HL-60 (cell line): ENCODE measurements at regions not wholly inside any gene's neighbourhood (a gene's known extent, or its start where the extent isn't known, plus 50 kb on each side); places are given as distances from the start of the nearest gene placed in this dataset.
"Not testable (repeated sequence)": the region's sequence is repeated elsewhere in the genome, so short reads cannot be mapped to it uniquely, and the experiment has no call there.

ENCODE experiments used
- DNase-seq, 2 experiments: peaks; one replicate each; pipeline ENCODE4 v3.0.0-alpha.2; 2010 to 2020; ENCODE audit warnings: low read depth in 1 of 2, low spot score in 1 of 2
- H3K27ac ChIP-seq: fragments of 250-450 bp; sonication (Bioruptor Pico); replicated peaks from 2 replicates; pipeline ENCODE4 v1.5.1; 2020; ENCODE audit warnings: mild to moderate bottlenecking, moderate library complexity
- H3K27me3 ChIP-seq: fragments of 250-450 bp; sonication (Bioruptor Pico); 2 replicates; pipeline ENCODE4 v1.5.1; 2021; ENCODE audit warnings: mild to moderate bottlenecking, moderate library complexity; ENCODE audit not compliant: insufficient read depth, poor library complexity, severe bottlenecking
- H3K4me3 ChIP-seq: replicated peaks from 2 replicates; pipeline ENCODE4 v1.5.1; 2011; ENCODE audit warnings: mild to moderate bottlenecking, control low read depth, low read length; ENCODE audit not compliant: insufficient read depth
- CTCF ChIP-seq: IDR thresholded peaks from one replicate; pipeline ENCODE4 v1.5.1; 2011; ENCODE audit warnings: low read length, control low read depth, inconsistent platforms; ENCODE audit not compliant: insufficient read depth
- GABPA ChIP-seq: IDR thresholded peaks from 2 replicates; pipeline ENCODE4 v1.6.1; 2012; ENCODE audit warnings: low read depth
- POLR2AphosphoS5 ChIP-seq: IDR thresholded peaks from 2 replicates; pipeline ENCODE4 v1.6.1; 2012; ENCODE audit warnings: low read depth
- REST ChIP-seq: IDR thresholded peaks from 2 replicates; pipeline ENCODE4 v1.6.1; 2012; ENCODE audit warnings: low read depth; ENCODE audit not compliant: insufficient replicate concordance
- SPI1 ChIP-seq: IDR thresholded peaks from 2 replicates; pipeline ENCODE4 v1.6.1; 2012; ENCODE audit warnings: low read depth, mild to moderate bottlenecking, borderline replicate concordance

GRCh38 chr21:14814282-14814681 is 250.5 kb downstream of the NRIP1 start:
- Histone ChIP-seq H3K27ac (no peak overlapping the region), H3K27me3 (no peaks in the 10 kb centered on the region), H3K4me3 (no peak overlapping the region)
- TF ChIP-seq GABPA (no peak), CTCF (no peak), REST (no peak), POLR2AphosphoS5 (no peak), SPI1 (no peak)
- DNase-seq, result no peak

GRCh38 chr21:14804170-14804569 is 258.1 kb upstream of the SAMSN1 start:
- H3K27ac ChIP-seq, H3K4me3 ChIP-seq, DNase-seq, H3K27me3 ChIP-seq: not testable (repeated sequence)

- DNase-seq, result no peak
- Histone ChIP-seq H3K4me3 (no peak overlapping the region), H3K27ac (no peak overlapping the region), H3K27me3 (no peaks in the 10 kb centered on the region)
- TF ChIP-seq POLR2AphosphoS5 (no peak), REST (no peak), CTCF (no peak), SPI1 (no peak), GABPA (no peak)
Measured at GRCh38 chr21:14797543-14797942, 251.4 kb upstream of the SAMSN1 start.

GRCh38 chr21:14787312-14787711 is 241.2 kb upstream of the SAMSN1 start:
- Histone ChIP-seq H3K27ac (no peak overlapping the region), H3K27me3 (no peaks in the 10 kb centered on the region), H3K4me3 (no peak overlapping the region)
- TF ChIP-seq GABPA (no peak), POLR2AphosphoS5 (no peak), REST (no peak), CTCF (no peak), SPI1 (no peak)
- no peak for DNase-seq
